HFFc6 (cell line): ENCODE measurements at regions not wholly inside any gene's neighbourhood (a gene's known extent, or its start where the extent isn't known, plus 50 kb on each side); places are given as distances from the start of the nearest gene placed in this dataset.
A peak's percentile ranks its signal among the peaks of the same experiment; 100 is the strongest.
"Not testable (repeated sequence)": the region's sequence is repeated elsewhere in the genome, so short reads cannot be mapped to it uniquely, and the experiment has no call there.

Experiments
- DNase-seq: peaks from one replicate; pipeline ENCODE4 v3.0.0-alpha.2; 2018
- H3K27ac Mint-ChIP-seq: 2 replicates; pipeline ENCODE4 v1.8.0; 2020; ENCODE audit warnings: mild to moderate bottlenecking, mixed read lengths
- H3K27me3 Mint-ChIP-seq: 2 replicates; pipeline ENCODE4 v1.8.0; 2021; ENCODE audit warnings: mild to moderate bottlenecking, moderate library complexity, mixed read lengths; ENCODE audit not compliant: insufficient read depth
- H3K36me3 Mint-ChIP-seq: 2 replicates; pipeline ENCODE4 v1.8.0; 2021; ENCODE audit warnings: low read depth, mixed read lengths
- H3K4me1 Mint-ChIP-seq: 2 replicates; pipeline ENCODE4 v1.8.0; 2020; ENCODE audit warnings: low read depth, mixed read lengths
- H3K4me3 Mint-ChIP-seq: 2 replicates; pipeline ENCODE4 v1.8.0; 2020; ENCODE audit warnings: mild to moderate bottlenecking, moderate library complexity, mixed read lengths
- H3K9me3 Mint-ChIP-seq: 2 replicates; pipeline ENCODE4 v1.8.0; 2020; ENCODE audit warnings: mild to moderate bottlenecking, mixed read lengths
- CTCF ChIP-seq: fragments of 200-600 bp; sonication (generic); IDR thresholded peaks from 2 replicates; pipeline ENCODE4 v1.5.0; 2021; ENCODE audit warnings: antibody characterized with exemption, mild to moderate bottlenecking

GRCh38 chr1:120529475-120530089 is 114.7 kb downstream of the NBPF8 start:
- peaks cover 12% of the 10 kb centered on the region for H3K4me1 Mint-ChIP-seq
- not testable (repeated sequence) for H3K27ac Mint-ChIP-seq, H3K9me3 Mint-ChIP-seq, H3K4me3 Mint-ChIP-seq, H3K27me3 Mint-ChIP-seq, H3K36me3 Mint-ChIP-seq
- peak; percentile 91 for DNase-seq

DNA sequence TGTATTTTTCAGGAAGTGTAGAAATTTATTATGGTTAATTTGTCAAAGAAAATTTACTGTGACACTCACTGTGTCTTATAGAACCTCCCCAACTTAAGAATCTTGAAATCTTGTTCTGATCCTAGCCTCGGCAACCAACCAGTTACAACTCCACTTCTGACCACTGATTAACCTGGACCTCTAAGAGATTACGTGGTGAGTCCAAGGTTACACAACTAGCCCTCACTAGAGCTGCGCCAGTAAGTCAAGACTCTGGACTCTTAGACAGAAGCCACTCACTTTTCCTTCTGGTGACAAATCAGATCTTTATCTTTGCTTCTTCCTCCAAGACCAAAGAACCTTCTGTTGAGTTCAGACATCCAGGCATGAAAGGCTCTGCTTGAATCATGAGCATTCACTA is 116.6 kb downstream of the NBPF8 start:
- H3K27me3 Mint-ChIP-seq, H3K9me3 Mint-ChIP-seq, H3K36me3 Mint-ChIP-seq, H3K27ac Mint-ChIP-seq, DNase-seq, H3K4me3 Mint-ChIP-seq: not testable (repeated sequence)
- H3K4me1 Mint-ChIP-seq: peaks cover 13% of the 10 kb centered on the region

DNA sequence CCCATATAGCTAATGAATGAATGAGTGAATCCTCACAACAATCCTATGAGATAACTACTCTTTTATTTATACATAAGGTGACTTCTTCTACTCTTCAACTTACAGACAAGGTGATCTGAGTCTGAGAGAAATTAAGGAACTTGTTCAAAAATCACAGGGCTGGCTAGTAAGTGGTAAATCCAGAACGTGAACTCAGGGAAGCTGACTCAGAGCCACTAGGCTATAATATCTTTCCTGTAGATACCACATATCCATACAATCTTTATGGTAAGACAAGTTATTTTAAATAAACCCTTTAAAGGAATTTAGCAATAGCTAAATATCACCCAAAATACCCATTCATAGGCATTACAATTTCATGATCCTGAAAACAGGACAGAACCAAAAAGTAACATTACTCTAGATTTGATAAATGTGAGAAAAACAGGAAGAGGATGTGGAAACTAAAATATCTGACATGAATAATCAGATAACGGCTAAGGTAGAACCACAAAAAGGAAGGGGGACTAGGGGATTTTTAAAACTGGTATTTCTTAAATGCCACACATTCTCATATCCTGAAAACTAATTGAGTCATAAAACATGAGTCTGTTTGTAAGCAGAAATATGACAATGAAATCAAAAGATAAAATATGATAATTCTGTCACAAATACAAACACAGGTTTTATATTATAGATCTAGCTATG is 119.7 kb downstream of the NBPF8 start:
- H3K27me3 Mint-ChIP-seq, H3K36me3 Mint-ChIP-seq, DNase-seq, H3K9me3 Mint-ChIP-seq: not testable (repeated sequence)
- H3K27ac Mint-ChIP-seq: peak overlapping the region; percentile 92
- H3K4me1 Mint-ChIP-seq: peaks cover 13% of the 10 kb centered on the region
- peak overlapping the region; percentile 83 for H3K4me3 Mint-ChIP-seq

DNA sequence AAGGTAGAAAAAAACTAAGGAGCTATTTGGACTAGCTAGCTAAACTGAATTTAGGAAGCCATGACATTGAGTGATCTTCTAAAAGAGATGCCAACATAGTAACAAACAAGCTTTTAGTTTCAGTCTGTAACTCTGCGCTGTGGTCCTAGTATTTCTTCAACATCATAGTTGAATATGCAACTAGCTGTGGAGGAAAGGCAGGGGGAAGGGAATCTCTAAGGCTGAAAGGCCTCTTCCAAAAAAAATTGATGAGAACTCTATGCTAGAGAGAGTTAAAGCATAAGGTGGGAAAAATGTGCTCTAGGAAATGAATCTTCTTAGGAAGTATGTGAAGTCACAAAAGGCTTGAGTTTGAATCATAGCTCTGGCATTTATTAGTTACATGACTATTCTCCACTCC is 120.2 kb downstream of the NBPF8 start:
- H3K36me3 Mint-ChIP-seq, H3K27me3 Mint-ChIP-seq, H3K9me3 Mint-ChIP-seq: not testable (repeated sequence)
- Mint-ChIP-seq H3K4me1 (peaks cover 13% of the 10 kb centered on the region), H3K4me3 (peak overlapping the region; percentile 83), H3K27ac (peak overlapping the region; percentile 92)
- peak; percentile 83 for DNase-seq

GRCh38 chr1:120541394-120541793 is 126.6 kb downstream of the NBPF8 start:
- not testable (repeated sequence) for H3K27ac Mint-ChIP-seq, H3K36me3 Mint-ChIP-seq, H3K4me1 Mint-ChIP-seq, H3K27me3 Mint-ChIP-seq, DNase-seq, H3K4me3 Mint-ChIP-seq, H3K9me3 Mint-ChIP-seq

- DNase-seq, H3K27me3 Mint-ChIP-seq, H3K4me1 Mint-ChIP-seq, H3K27ac Mint-ChIP-seq, H3K9me3 Mint-ChIP-seq, H3K36me3 Mint-ChIP-seq, H3K4me3 Mint-ChIP-seq: not testable (repeated sequence)
These were observed 127.5 kb downstream of the NBPF8 start for GRCh38 chr1:120542365-120542764.

DNA sequence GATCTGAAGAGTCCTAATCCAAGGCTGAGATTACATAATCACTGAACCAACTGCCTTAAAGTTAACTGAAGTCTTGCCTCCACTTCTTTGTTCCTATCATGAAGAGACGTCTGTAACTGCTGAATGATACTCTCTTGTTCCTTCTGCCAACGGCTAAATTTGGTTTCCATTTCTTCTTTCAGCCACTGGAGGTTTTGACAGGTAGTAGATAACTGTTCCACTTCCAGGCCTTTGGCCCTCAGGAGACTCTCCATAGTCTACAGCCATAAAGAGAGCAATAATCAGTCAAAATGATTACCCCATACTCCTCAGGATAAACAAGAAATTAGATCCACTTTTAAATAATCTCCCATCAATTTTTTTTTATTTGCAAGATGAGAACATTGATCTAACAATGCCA is 128.1 kb downstream of the NBPF8 start:
- H3K27me3 Mint-ChIP-seq, H3K9me3 Mint-ChIP-seq, H3K4me3 Mint-ChIP-seq, H3K27ac Mint-ChIP-seq, DNase-seq, H3K36me3 Mint-ChIP-seq, H3K4me1 Mint-ChIP-seq: not testable (repeated sequence)

DNA sequence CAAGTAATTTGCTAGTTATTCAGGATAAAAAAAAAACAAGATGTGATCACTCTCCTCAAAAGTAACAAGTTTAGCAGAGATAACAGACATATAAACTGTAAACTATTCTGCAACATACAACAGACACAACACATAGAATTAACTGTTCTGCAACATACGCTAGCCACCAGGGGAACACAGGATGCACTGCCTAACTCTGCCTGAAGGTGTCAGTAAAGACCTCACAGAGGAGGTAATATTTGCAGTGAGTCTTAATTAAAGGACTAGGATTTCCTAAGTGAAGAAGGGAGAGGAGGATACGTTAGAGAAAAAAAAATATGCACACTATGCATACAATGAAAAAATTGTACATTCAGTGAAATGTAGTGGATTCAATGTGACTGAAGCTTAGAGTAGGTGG is 129.6 kb downstream of the NBPF8 start:
- not testable (repeated sequence) for H3K27me3 Mint-ChIP-seq, H3K4me1 Mint-ChIP-seq, H3K27ac Mint-ChIP-seq, H3K4me3 Mint-ChIP-seq, H3K36me3 Mint-ChIP-seq, H3K9me3 Mint-ChIP-seq
- TF ChIP-seq CTCF: peak; percentile 66
- DNase-seq: peak; percentile 71

GRCh38 chr1:120550335-120550734 is 135.5 kb downstream of the NBPF8 start:
- H3K4me3 Mint-ChIP-seq, H3K27ac Mint-ChIP-seq, H3K27me3 Mint-ChIP-seq, DNase-seq, H3K4me1 Mint-ChIP-seq, H3K36me3 Mint-ChIP-seq, H3K9me3 Mint-ChIP-seq: not testable (repeated sequence)

DNA sequence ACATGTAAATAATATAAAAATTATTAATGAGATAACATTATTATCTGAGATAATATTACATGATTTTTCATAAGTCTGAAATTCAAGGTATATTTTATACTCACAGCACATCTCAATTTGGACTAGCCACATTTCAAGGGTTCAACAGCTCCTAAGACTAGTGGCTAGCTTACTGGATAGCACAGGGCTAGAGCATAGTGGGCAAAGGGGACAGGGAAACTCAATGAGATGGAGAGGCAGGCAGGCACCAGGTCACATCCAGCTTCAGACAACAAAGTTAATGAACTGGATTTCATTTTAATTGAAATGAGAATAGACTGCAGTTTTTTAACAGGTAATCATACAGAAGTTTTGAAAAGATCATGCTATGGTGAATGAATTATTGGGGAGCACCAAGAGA is 137.4 kb downstream of the NBPF8 start:
- not testable (repeated sequence) for DNase-seq, H3K4me3 Mint-ChIP-seq, H3K36me3 Mint-ChIP-seq, H3K9me3 Mint-ChIP-seq, H3K27ac Mint-ChIP-seq, H3K27me3 Mint-ChIP-seq
- H3K4me1 Mint-ChIP-seq: peaks cover 12% of the 10 kb centered on the region

- H3K27me3 Mint-ChIP-seq, H3K9me3 Mint-ChIP-seq, H3K27ac Mint-ChIP-seq, H3K36me3 Mint-ChIP-seq, H3K4me1 Mint-ChIP-seq, DNase-seq: not testable (repeated sequence)
- peak overlapping the region; percentile 88 for H3K4me3 Mint-ChIP-seq
These were observed 142.9 kb downstream of the NBPF8 start for GRCh38 chr1:120557605-120558302.

DNA sequence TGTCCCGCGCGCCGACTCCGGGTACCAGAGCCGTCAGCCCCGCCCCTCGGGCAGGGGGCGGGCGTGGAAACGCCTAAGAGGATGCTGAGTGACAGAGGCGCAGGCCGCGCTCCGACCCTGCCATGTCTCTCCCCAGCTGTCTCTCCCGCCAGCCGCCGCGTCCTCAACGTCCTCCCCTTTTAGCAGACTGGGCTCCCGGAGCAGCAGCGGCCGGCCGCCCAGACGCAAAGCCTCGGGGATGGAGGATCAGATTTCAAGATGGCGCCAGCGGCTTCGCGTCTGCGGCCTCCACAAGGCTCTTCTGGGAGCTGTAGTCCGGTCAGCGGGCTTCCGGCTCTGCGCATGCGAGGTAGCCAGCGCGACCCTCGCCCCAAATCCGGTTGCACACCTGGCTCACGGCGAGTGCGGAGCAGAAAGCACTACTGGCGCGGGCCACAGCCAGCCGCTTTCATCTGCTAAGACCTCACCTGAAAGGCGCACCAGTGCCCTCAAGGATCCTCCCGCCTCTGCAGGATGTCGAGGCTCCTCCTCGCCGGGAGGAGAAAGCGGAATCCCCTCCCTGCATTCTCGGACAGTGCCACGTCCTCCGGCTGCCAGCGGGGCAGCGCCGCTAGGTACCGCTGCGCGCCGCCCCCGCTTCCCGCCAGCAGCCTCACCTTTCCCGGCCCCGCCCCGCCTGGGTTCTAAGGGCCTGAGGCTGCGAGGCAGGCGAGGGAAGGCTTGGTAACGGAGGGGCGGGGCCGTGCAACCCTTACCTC is 143.6 kb downstream of the NBPF8 start:
- peak; percentile 78 for DNase-seq
- H3K27ac Mint-ChIP-seq: peak overlapping the region; percentile 74
- H3K4me3 Mint-ChIP-seq: peak overlapping the region; percentile 82

DNA sequence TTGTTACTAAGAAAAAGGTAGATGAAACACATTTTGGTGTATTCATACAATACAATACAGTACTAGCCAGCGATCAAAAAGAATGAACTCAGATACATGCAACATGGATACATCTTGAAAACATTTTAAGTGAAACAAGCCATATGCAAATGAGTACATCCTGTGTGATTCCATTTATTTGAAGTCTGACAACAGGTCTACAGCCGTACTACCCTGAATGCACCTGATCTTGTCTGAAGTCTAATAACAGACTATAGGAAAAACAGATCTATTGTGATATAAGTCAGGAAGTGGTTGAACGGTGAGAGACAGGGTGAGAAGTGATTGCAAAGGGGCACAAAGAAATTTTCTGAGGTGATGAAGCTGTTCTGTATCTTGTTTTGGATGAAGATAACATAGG is 146.9 kb downstream of the NBPF8 start:
- not testable (repeated sequence) for H3K36me3 Mint-ChIP-seq, H3K4me3 Mint-ChIP-seq, DNase-seq, H3K27me3 Mint-ChIP-seq, H3K27ac Mint-ChIP-seq, H3K9me3 Mint-ChIP-seq, H3K4me1 Mint-ChIP-seq

More for the DNA sequence above, 143.6 kb downstream of the NBPF8 start:
- not testable (repeated sequence) for H3K4me1 Mint-ChIP-seq, H3K9me3 Mint-ChIP-seq, H3K36me3 Mint-ChIP-seq, H3K27me3 Mint-ChIP-seq
